Trophoblast cell (in vitro differentiated cells and primary cell): ENCODE measurements at regions not wholly inside any gene's neighbourhood (a gene's known extent, or its start where the extent isn't known, plus 50 kb on each side); places are given as distances from the start of the nearest gene placed in this dataset.

ENCODE experiments used
- DNase-seq, 2 donors: peaks; one replicate each; pipeline ENCODE4 v3.0.0-alpha.2; 2016
- H2AFZ ChIP-seq: 2 replicates; pipeline ENCODE4 v1.6.1; 2013; ENCODE audit warnings: low read length, moderate library complexity, mild to moderate bottlenecking; ENCODE audit not compliant: insufficient read depth, poor library complexity
- H2AK5ac ChIP-seq: 2 replicates; pipeline ENCODE4 v1.6.1; 2013; ENCODE audit warnings: mild to moderate bottlenecking, low read length
- H2BK120ac ChIP-seq: 2 replicates; pipeline ENCODE4 v1.6.1; 2013; ENCODE audit warnings: low read length, mild to moderate bottlenecking, moderate library complexity; ENCODE audit not compliant: insufficient read depth, poor library complexity
- H2BK12ac ChIP-seq: 2 replicates; pipeline ENCODE4 v1.6.1; 2013; ENCODE audit warnings: mild to moderate bottlenecking, low read length, moderate library complexity
- H2BK5ac ChIP-seq: 2 replicates; pipeline ENCODE4 v1.6.1; 2013; ENCODE audit warnings: low read length, low read depth, moderate library complexity, mild to moderate bottlenecking; ENCODE audit not compliant: poor library complexity
- H3K14ac ChIP-seq: 2 replicates; pipeline ENCODE4 v1.6.1; 2013; ENCODE audit warnings: mild to moderate bottlenecking, low read length
- H3K18ac ChIP-seq: 2 replicates; pipeline ENCODE4 v1.6.1; 2013; ENCODE audit warnings: mild to moderate bottlenecking, low read length
- H3K23ac ChIP-seq: 2 replicates; pipeline ENCODE4 v1.6.1; 2013; ENCODE audit warnings: low read length
- H3K27ac ChIP-seq: 2 replicates; pipeline ENCODE4 v1.5.1; 2013; ENCODE audit warnings: low read depth, mild to moderate bottlenecking, inconsistent platforms, low read length, moderate library complexity
- H3K27me3 ChIP-seq: 2 replicates; pipeline ENCODE4 v1.6.1; 2013; ENCODE audit warnings: inconsistent platforms, mild to moderate bottlenecking, low read length, moderate library complexity; ENCODE audit not compliant: insufficient read depth
- H3K36me3 ChIP-seq, 2 experiments: 1 replicate in 1 of 2; 2 replicates in 1 of 2; pipeline ENCODE4 v1.6.1; 2013; ENCODE audit warnings: low read length in 2 of 2, mild to moderate bottlenecking in 2 of 2, moderate library complexity in 1 of 2; ENCODE audit not compliant: insufficient read depth in 2 of 2, control insufficient read depth in 1 of 2
- H3K4ac ChIP-seq: 2 replicates; pipeline ENCODE4 v1.6.1; 2013; ENCODE audit warnings: low read depth, mild to moderate bottlenecking, low read length, moderate library complexity
- H3K4me1 ChIP-seq, 2 experiments: 1 replicate in 1 of 2; 2 replicates in 1 of 2; pipeline ENCODE4 v1.6.1; 2013; ENCODE audit warnings: low read length in 2 of 2, mild to moderate bottlenecking in 2 of 2, moderate library complexity in 1 of 2; ENCODE audit not compliant: insufficient read depth in 2 of 2, control insufficient read depth in 1 of 2
- H3K4me2 ChIP-seq: 2 replicates; pipeline ENCODE4 v1.6.1; 2013; ENCODE audit warnings: inconsistent platforms, mild to moderate bottlenecking, low read length, moderate library complexity
- H3K4me3 ChIP-seq: 2 replicates; pipeline ENCODE4 v1.5.1; 2013; ENCODE audit warnings: mild to moderate bottlenecking, low read depth, low read length, inconsistent platforms
- H3K79me1 ChIP-seq: one replicate; pipeline ENCODE4 v1.6.1; 2013; ENCODE audit warnings: low read length
- H3K79me2 ChIP-seq: 2 replicates; pipeline ENCODE4 v1.6.1; 2013; ENCODE audit warnings: low read length, mild to moderate bottlenecking; ENCODE audit not compliant: control insufficient read depth, insufficient read depth, poor library complexity
- H3K9ac ChIP-seq: 2 replicates; pipeline ENCODE4 v1.6.1; 2013; ENCODE audit warnings: mild to moderate bottlenecking, low read length
- H3K9me3 ChIP-seq: 2 replicates; pipeline ENCODE4 v1.6.1; 2013; ENCODE audit warnings: low read depth, mild to moderate bottlenecking, control low read depth, inconsistent platforms, low read length; ENCODE audit not compliant: insufficient read depth
- H4K12ac ChIP-seq: 2 replicates; pipeline ENCODE4 v1.6.1; 2013; ENCODE audit warnings: low read depth, mild to moderate bottlenecking, low read length, moderate library complexity
- H4K8ac ChIP-seq: 2 replicates; pipeline ENCODE4 v1.6.1; 2013; ENCODE audit warnings: low read depth, mild to moderate bottlenecking, low read length, moderate library complexity
- H4K91ac ChIP-seq: one replicate; pipeline ENCODE4 v1.6.1; 2013; ENCODE audit warnings: low read depth, mild to moderate bottlenecking, low read length, moderate library complexity
- WGBS: extraction: QIAGEN DNeasy Blood & Tissue Kit; methylation state at CpG from one replicate; pipeline ENCODE4 v1.1.7; 2013; ENCODE audit warnings: missing lambda C conversion rate; ENCODE audit not compliant: insufficient read length, insufficient coverage; ENCODE audit errors: extremely low coverage; 5-methylcytosine and 5-hydroxymethylcytosine counted together

DNA sequence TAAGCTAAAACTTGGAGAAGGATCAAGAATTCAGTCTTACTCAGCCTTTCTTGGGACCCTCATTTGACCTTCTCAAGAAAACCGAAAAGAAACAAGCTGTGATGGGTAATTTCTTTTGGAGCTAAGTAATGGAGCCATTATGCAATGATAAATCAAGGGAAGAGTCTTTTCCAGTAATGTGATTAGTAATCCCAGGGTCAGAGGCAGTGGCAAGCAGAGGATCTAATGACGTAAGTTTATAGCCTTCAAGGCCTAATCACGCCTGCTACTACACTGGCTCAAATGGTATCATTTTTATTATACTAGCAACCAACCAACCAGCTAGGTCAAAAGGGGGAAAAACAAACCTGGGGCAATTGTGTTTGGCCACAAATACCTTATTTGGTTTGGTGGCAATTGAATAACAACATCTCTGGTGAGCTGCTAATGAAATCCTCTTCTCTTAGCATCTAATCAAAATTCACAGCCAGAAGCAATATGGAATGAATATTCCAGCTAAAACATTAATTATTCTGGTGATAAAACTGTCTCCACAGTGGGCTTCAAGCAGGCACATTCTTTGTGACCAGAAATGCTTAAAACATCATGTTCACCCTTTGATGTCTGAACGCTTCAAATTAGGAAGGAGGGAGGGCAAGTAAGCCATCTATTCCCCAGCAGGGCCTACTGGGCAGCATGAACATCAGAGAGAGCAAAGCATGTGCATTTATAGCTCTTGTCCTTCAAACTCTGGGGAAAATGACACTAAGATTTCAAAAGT, 114.9 kb upstream of the SULT1C3 start:
- Histone ChIP-seq H2BK120ac (no peak overlapping the region), H4K8ac (no peak overlapping the region), H3K9me3 (no peaks in the 10 kb centered on the region), H3K9ac (no peak overlapping the region), H3K4ac (no peak overlapping the region), H3K79me2 (no peaks in the 10 kb centered on the region), H3K4me2 (no peak overlapping the region), H3K14ac (no peak overlapping the region), H2BK5ac (no peak overlapping the region), H4K91ac (no peak overlapping the region), H3K4me1 (no peaks in the 10 kb centered on the region), H2BK12ac (no peak overlapping the region), H3K23ac (no peak overlapping the region), H4K12ac (no peak overlapping the region), H2AFZ (no peak overlapping the region), H3K27ac (no peak overlapping the region), H3K18ac (no peak overlapping the region), H3K27me3 (no peaks in the 10 kb centered on the region), H2AK5ac (no peak overlapping the region), H3K36me3 (no peaks in the 10 kb centered on the region), H3K4me3 (no peak overlapping the region), H3K79me1 (no peaks in the 10 kb centered on the region)
- no CpG with 5 or more reads among the region's 4 CpGs for WGBS
- DNase-seq = no peak

DNA sequence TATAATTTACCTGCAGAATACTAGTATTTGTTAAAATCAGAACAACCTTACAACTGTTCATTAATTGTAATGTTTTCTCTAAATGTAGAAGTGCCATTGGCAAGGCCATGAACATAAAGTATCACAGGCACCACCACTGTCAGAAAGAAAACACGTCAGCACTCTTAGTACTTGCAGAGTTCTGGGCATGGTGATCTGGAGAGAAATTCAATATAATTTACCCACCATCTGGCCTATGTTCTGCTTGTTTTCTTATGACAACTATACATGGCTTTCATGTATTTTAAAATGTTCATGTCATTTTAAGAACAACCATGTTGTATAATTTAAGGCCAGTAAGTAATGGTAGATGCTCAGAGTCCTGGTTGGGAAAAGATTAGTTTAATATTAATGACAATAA, 114.2 kb upstream of the SULT1C3 start:
- H3K79me2 ChIP-seq = no peaks in the 10 kb centered on the region
- no peak overlapping the region for H3K4me2 ChIP-seq
- H3K36me3 ChIP-seq = no peaks in the 10 kb centered on the region
- no peak overlapping the region for H3K23ac ChIP-seq
- H4K91ac ChIP-seq = no peak overlapping the region
- no peaks in the 10 kb centered on the region for H3K79me1 ChIP-seq
- no peak overlapping the region for H2BK5ac ChIP-seq
- no peak overlapping the region for H3K18ac ChIP-seq
- no CpG with 5 or more reads among the region's 1 CpG for whole genome bisulfite sequencing
- H4K12ac ChIP-seq = no peak overlapping the region
- DNase-seq = no peak
- H2BK120ac ChIP-seq = no peak overlapping the region
- H2AFZ ChIP-seq = no peak overlapping the region
- no peaks in the 10 kb centered on the region for H3K27me3 ChIP-seq
- no peaks in the 10 kb centered on the region for H3K9me3 ChIP-seq
- H3K27ac ChIP-seq = no peak overlapping the region
- H3K4me1 ChIP-seq = no peaks in the 10 kb centered on the region
- H3K9ac ChIP-seq = no peak overlapping the region
- H2BK12ac ChIP-seq = no peak overlapping the region
- H3K4me3 ChIP-seq = no peak overlapping the region
- H2AK5ac ChIP-seq = no peak overlapping the region
- no peak overlapping the region for H4K8ac ChIP-seq
- H3K14ac ChIP-seq = no peak overlapping the region
- no peak overlapping the region for H3K4ac ChIP-seq

DNA sequence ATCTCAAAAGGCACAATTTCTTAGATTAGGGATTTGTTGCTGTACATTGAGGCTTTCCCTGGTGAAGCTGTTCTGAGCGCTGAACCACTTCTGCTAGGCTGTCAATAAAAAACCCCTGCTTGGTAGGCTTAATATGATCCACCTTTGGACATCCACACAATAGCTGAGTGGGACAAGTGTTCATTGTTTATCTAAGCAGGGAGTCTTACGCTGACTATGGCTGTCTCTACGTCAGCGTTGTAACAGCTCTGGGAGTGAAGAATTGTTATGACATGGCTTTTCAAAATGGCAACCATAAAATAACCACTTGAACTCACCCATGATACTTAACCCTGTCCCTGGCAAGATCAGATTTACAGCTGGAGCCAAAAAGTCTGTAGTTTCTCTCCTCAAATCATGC, 111.5 kb upstream of the SULT1C3 start:
- no peak overlapping the region for H2BK12ac ChIP-seq
- H3K4me1 ChIP-seq = no peaks in the 10 kb centered on the region
- H3K4me2 ChIP-seq = no peak overlapping the region
- DNase-seq = no peak
- no peak overlapping the region for H3K4me3 ChIP-seq
- H2BK120ac ChIP-seq = no peak overlapping the region
- no peak overlapping the region for H3K23ac ChIP-seq
- H4K8ac ChIP-seq = no peak overlapping the region
- H4K91ac ChIP-seq = no peak overlapping the region
- no peak overlapping the region for H3K4ac ChIP-seq
- no peaks in the 10 kb centered on the region for H3K79me1 ChIP-seq
- no peak overlapping the region for H3K27ac ChIP-seq
- H2AK5ac ChIP-seq = no peak overlapping the region
- H3K14ac ChIP-seq = no peak overlapping the region
- H2AFZ ChIP-seq = no peak overlapping the region
- no peaks in the 10 kb centered on the region for H3K36me3 ChIP-seq
- H3K27me3 ChIP-seq = no peaks in the 10 kb centered on the region
- H3K79me2 ChIP-seq = no peaks in the 10 kb centered on the region
- no peak overlapping the region for H2BK5ac ChIP-seq
- WGBS = no CpG with 5 or more reads among the region's 4 CpGs
- no peak overlapping the region for H3K18ac ChIP-seq
- H4K12ac ChIP-seq = no peak overlapping the region
- H3K9ac ChIP-seq = no peak overlapping the region
- peaks cover 2% of the 10 kb centered on the region for H3K9me3 ChIP-seq

DNA sequence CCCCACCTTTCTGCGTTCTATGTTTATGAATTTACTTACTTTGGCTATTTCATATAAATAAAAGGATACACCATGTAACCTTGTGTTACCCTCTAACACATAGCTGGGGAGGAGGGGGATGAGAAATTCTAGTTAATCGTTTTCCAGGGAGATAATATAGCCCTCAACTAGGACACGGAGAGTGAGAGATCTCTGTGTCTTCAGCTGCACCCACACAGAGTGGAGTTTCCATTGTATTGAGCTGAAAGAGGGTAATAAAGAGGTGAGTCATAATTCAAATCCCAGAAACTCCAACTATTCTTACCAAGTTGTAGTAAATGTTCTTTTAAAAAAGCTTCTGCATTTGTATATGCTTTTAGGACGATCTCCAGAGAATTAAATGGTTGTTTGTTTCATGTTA, 110.1 kb upstream of the SULT1C3 start:
- WGBS = no CpG with 5 or more reads among the region's 4 CpGs
- DNase-seq = no peak
- Histone ChIP-seq H4K12ac (no peak overlapping the region), H3K9ac (no peak overlapping the region), H3K27ac (no peak overlapping the region), H3K79me1 (no peaks in the 10 kb centered on the region), H3K14ac (no peak overlapping the region), H3K4me2 (no peak overlapping the region), H3K27me3 (no peaks in the 10 kb centered on the region), H3K4me1 (no peaks in the 10 kb centered on the region), H3K23ac (no peak overlapping the region), H2AK5ac (no peak overlapping the region), H2BK12ac (no peak overlapping the region), H4K8ac (no peak overlapping the region), H4K91ac (no peak overlapping the region), H3K79me2 (no peaks in the 10 kb centered on the region), H3K4me3 (no peak overlapping the region), H2BK120ac (no peak overlapping the region), H3K18ac (no peak overlapping the region), H2BK5ac (no peak overlapping the region), H3K9me3 (peaks cover 2% of the 10 kb centered on the region), H3K36me3 (no peaks in the 10 kb centered on the region), H3K4ac (no peak overlapping the region), H2AFZ (no peak overlapping the region)
